ENCODE measurements at regions not wholly inside any gene's neighbourhood (a gene's known extent, or its start where the extent isn't known, plus 50 kb on each side); places are given as distances from the start of the nearest gene placed in this dataset.

DNA sequence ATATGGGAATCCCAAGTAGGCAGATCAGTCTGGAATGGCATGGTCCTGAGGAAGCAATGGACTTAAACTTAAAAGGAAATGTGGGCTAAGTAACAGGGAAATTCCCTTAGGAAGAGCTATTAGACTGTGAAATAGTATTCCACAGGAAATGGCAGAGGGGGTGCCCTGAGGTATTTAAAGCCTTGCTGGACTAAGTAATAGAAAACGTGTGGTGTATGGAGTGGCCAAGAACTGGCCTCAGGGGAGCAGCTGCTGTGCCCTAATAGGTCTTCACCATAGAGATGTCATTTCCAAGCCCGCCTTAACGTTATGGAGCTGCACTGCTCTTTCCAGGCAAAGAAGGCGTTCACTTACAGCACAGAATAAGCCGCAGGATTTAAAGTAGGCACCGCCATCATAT, 365.2 kb upstream of the ZMIZ1 start:
- Histone ChIP-seq H3K4me1 (replicated peaks in 1 of 2) (no peaks in the 10 kb centered on the region), H3K9me3 (replicated peaks in 1 of 3) (no peaks in the 10 kb centered on the region), H3K36me3 (replicated peaks in 1 of 2) (no peaks in the 10 kb centered on the region), H3K27me3 (no peaks in the 10 kb centered on the region), H3K4me3 (no peak overlapping the region), H3K27ac (no peak overlapping the region)
- WGBS, 4 donors, result 70 to 78% (median 77%) methylated on average over 6 of the region's 6 CpGs
- intact Hi-C loops (cut with DNase I), result no loop called here
- TF ChIP-seq, protein P1, sequence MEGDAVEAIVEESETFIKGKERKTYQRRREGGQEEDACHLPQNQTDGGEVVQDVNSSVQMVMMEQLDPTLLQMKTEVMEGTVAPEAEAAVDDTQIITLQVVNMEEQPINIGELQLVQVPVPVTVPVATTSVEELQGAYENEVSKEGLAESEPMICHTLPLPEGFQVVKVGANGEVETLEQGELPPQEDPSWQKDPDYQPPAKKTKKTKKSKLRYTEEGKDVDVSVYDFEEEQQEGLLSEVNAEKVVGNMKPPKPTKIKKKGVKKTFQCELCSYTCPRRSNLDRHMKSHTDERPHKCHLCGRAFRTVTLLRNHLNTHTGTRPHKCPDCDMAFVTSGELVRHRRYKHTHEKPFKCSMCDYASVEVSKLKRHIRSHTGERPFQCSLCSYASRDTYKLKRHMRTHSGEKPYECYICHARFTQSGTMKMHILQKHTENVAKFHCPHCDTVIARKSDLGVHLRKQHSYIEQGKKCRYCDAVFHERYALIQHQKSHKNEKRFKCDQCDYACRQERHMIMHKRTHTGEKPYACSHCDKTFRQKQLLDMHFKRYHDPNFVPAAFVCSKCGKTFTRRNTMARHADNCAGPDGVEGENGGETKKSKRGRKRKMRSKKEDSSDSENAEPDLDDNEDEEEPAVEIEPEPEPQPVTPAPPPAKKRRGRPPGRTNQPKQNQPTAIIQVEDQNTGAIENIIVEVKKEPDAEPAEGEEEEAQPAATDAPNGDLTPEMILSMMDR (IDR thresholded peaks at IDR 0.05), result no peak
- no peak for TF ChIP-seq POLR2A (IDR thresholded peaks at IDR 0.05)
- peak in 1 of 7 donors; percentile 29 for DNase-seq

DNA sequence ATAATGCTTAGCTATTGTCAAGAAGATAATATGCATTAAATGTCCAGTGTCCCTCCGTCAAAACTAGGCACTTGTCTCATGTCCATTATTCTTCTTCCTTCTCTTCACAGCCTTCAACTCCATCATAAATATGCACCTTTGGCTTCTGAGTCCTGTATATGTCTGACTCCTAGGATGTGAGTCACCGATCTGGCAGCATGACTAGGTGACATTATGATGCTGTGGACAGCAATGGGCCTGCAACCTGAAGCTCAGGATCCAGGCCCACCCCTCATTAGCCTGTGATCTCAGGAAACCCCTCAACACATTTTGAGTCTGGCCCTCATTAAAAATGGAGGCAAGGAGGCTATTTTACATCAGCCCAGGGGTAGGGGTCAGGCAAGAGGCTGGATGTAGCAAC, 362.5 kb upstream of the ZMIZ1 start:
- no peak overlapping the region for H3K27ac ChIP-seq
- H3K9me3 ChIP-seq (replicated peaks in 1 of 3), result no peaks in the 10 kb centered on the region
- H3K4me3 ChIP-seq, result no peak overlapping the region
- no peaks in the 10 kb centered on the region for H3K4me1 ChIP-seq (replicated peaks in 1 of 2)
- peak in 1 of 7 donors; percentile 39 for DNase-seq
- TF ChIP-seq, protein P1 (IDR thresholded peaks at IDR 0.05), result no peak
- no peak for TF ChIP-seq POLR2A (IDR thresholded peaks at IDR 0.05)
- intact Hi-C loops (cut with DNase I), result no loop called here
- 87 to 97% (median 95%) methylated on average over 2 of the region's 2 CpGs for WGBS, 4 donors
- no peaks in the 10 kb centered on the region for H3K36me3 ChIP-seq (replicated peaks in 1 of 2)
- H3K27me3 ChIP-seq, result no peaks in the 10 kb centered on the region

- DNase-seq, result no peak
- H3K36me3 ChIP-seq (replicated peaks in 1 of 2), result no peaks in the 10 kb centered on the region
- no peaks in the 10 kb centered on the region for H3K4me1 ChIP-seq (replicated peaks in 1 of 2)
- WGBS, 4 donors, result 85 to 90% (median 87%) methylated on average over 5 of the region's 5 CpGs
- no peaks in the 10 kb centered on the region for H3K9me3 ChIP-seq (replicated peaks in 1 of 3)
- H3K4me3 ChIP-seq, result no peak overlapping the region
- no peaks in the 10 kb centered on the region for H3K27me3 ChIP-seq
- no peak overlapping the region for H3K27ac ChIP-seq
- intact Hi-C loops (cut with DNase I), result no loop called here
- TF ChIP-seq POLR2A (IDR thresholded peaks at IDR 0.05), result no peak
- TF ChIP-seq, protein P1 (IDR thresholded peaks at IDR 0.05), result no peak
These were observed 361.8 kb upstream of the ZMIZ1 start for GRCh38 chr10:78706726-78707540.

DNA sequence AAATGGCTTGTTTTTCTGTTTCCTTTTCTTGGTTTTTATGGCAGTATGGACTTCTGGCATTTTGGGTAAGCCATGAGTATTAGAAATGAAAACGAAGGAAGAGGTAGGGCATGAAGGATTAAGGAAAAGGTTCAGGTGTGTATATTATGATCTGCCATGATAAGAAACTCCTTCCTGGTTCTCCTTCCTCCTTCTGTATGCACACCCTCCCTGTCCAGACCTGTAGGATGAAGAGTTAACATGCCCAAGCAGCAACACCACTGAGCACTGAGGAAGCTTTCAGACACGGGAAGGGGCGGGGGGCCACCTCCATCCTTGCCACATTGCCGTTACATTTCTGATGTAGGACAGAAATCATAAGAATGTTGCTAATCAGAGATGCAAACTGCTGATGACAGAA, 361.0 kb upstream of the ZMIZ1 start:
- no peak overlapping the region for H3K4me3 ChIP-seq
- H3K9me3 ChIP-seq (replicated peaks in 1 of 3), result no peaks in the 10 kb centered on the region
- no peaks in the 10 kb centered on the region for H3K27me3 ChIP-seq
- no peak for TF ChIP-seq POLR2A (IDR thresholded peaks at IDR 0.05)
- TF ChIP-seq, protein P1 (IDR thresholded peaks at IDR 0.05), result no peak
- no peak for DNase-seq
- no peak overlapping the region for H3K27ac ChIP-seq
- WGBS, 4 donors, result 77 to 84% (median 80%) methylated on average over 4 of the region's 4 CpGs
- intact Hi-C loops (cut with DNase I), result no loop called here
- H3K36me3 ChIP-seq (replicated peaks in 1 of 2), result no peaks in the 10 kb centered on the region
- H3K4me1 ChIP-seq (replicated peaks in 1 of 2), result no peaks in the 10 kb centered on the region
